Nephron progenitor cell (in vitro differentiated cells): ENCODE measurements at regions not wholly inside any gene's neighbourhood (a gene's known extent, or its start where the extent isn't known, plus 50 kb on each side); places are given as distances from the start of the nearest gene placed in this dataset.

Experiments used
- DNase-seq: peaks from one replicate; pipeline ENCODE4 v3.0.0; 2021
- H3K27ac Mint-ChIP-seq: 2 replicates; pipeline ENCODE4 v1.8.0; 2021; ENCODE audit warnings: mild to moderate bottlenecking, moderate library complexity, mixed read lengths
- H3K27me3 Mint-ChIP-seq: 2 replicates; pipeline ENCODE4 v1.8.0; 2021; ENCODE audit warnings: mild to moderate bottlenecking, low read depth, mixed read lengths; ENCODE audit not compliant: poor library complexity
- H3K36me3 Mint-ChIP-seq: 2 replicates; pipeline ENCODE4 v1.8.0; 2021; ENCODE audit warnings: low read depth, mixed read lengths
- H3K4me1 Mint-ChIP-seq: 2 replicates; pipeline ENCODE4 v1.8.0; 2021; ENCODE audit warnings: mixed read lengths
- H3K4me3 Mint-ChIP-seq: 2 replicates; pipeline ENCODE4 v1.8.0; 2021; ENCODE audit warnings: mild to moderate bottlenecking, moderate library complexity, mixed read lengths
- H3K9me3 Mint-ChIP-seq: 2 replicates; pipeline ENCODE4 v1.8.0; 2021; ENCODE audit warnings: mild to moderate bottlenecking, moderate library complexity, mixed read lengths
- TF ChIP-seq, protein P1 (sequence below): fragments of 200-600 bp; sonication (generic); IDR thresholded peaks from 2 replicates; pipeline ENCODE4 v1.5.0; 2021; ENCODE audit warnings: antibody characterized with exemption

- no peak for DNase-seq
- H3K9me3 Mint-ChIP-seq = peaks cover 7% of the 10 kb centered on the region
- H3K27ac Mint-ChIP-seq = no peak overlapping the region
- TF ChIP-seq, protein P1, sequence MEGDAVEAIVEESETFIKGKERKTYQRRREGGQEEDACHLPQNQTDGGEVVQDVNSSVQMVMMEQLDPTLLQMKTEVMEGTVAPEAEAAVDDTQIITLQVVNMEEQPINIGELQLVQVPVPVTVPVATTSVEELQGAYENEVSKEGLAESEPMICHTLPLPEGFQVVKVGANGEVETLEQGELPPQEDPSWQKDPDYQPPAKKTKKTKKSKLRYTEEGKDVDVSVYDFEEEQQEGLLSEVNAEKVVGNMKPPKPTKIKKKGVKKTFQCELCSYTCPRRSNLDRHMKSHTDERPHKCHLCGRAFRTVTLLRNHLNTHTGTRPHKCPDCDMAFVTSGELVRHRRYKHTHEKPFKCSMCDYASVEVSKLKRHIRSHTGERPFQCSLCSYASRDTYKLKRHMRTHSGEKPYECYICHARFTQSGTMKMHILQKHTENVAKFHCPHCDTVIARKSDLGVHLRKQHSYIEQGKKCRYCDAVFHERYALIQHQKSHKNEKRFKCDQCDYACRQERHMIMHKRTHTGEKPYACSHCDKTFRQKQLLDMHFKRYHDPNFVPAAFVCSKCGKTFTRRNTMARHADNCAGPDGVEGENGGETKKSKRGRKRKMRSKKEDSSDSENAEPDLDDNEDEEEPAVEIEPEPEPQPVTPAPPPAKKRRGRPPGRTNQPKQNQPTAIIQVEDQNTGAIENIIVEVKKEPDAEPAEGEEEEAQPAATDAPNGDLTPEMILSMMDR = no peak
- H3K4me3 Mint-ChIP-seq = no peak overlapping the region
- H3K4me1 Mint-ChIP-seq = peaks cover 38% of the 10 kb centered on the region
- peaks cover 9% of the 10 kb centered on the region for H3K36me3 Mint-ChIP-seq
- H3K27me3 Mint-ChIP-seq = no peaks in the 10 kb centered on the region
These were observed 168.0 kb downstream of the SNX10 start for GRCh38 chr7:26459540-26460193.

DNA sequence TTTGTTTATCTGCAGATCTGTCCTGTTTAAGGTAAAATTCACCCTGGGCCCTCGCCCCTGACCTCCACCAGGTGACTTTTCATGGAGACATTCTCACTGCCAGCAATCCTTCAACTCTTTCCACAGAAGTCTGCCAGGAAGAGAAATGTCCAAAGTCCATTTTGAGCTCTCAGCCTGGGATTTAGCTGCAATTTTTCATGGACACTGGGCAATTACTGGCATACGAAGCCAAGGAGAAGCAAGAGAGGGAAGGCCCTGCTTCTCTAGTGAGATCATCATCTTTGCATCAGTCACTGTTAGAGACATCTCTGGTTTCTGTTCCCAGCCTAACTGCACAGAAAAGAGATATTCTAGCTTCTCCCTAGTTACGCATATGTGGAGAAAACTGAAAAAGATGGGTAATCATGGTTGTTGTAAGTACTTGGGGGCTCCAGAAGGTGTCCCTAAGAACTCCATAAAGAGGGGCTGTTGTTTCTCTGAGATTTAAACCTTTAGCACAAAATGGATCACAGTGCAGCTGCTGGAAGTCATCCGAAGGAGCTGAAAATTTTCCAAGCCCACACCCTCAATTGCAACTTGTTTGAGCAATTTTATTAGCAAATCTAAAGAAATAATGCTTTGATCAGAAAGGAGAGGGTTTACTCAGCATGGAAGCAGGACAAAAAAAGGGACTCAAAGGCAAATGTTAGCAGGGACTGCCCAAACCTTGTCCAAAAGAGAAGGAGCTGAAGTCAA is 168.9 kb downstream of the SNX10 start:
- no peaks in the 10 kb centered on the region for H3K9me3 Mint-ChIP-seq
- H3K4me3 Mint-ChIP-seq = no peak overlapping the region
- no peaks in the 10 kb centered on the region for H3K27me3 Mint-ChIP-seq
- TF ChIP-seq, protein P1 = no peak
- no peak overlapping the region for H3K27ac Mint-ChIP-seq
- no peak for DNase-seq
- H3K4me1 Mint-ChIP-seq = peaks cover 38% of the 10 kb centered on the region
- H3K36me3 Mint-ChIP-seq = peaks cover 1% of the 10 kb centered on the region

DNA sequence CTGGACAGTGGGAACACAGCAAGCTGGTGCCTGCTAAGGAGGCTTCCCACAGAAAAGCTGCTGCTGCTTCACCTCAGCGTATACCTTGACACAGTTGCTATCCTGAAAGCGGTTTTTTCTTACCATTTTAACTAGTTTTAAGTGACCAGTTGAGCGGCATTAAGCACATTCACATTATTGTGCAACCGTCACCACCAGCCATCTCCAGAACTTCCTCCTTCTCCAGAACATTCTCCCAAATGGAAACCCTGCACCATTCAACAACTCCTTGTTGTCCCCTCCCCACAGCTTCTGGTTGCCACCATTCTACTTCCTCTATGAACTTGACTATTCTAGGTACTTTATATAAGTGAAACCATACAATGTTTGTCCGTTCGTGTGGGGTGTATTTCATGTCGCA is 169.9 kb downstream of the SNX10 start:
- Mint-ChIP-seq H3K27me3 (no peaks in the 10 kb centered on the region), H3K4me1 (peaks cover 38% of the 10 kb centered on the region), H3K36me3 (no peaks in the 10 kb centered on the region), H3K27ac (no peak overlapping the region), H3K4me3 (no peak overlapping the region), H3K9me3 (no peaks in the 10 kb centered on the region)
- no peak for DNase-seq
- TF ChIP-seq, protein P1 = no peak

GRCh38 chr7:26466007-26466406 is 174.3 kb downstream of the SNX10 start:
- TF ChIP-seq, protein P1 = no peak
- no peak overlapping the region for H3K27ac Mint-ChIP-seq
- no peaks in the 10 kb centered on the region for H3K27me3 Mint-ChIP-seq
- no peaks in the 10 kb centered on the region for H3K36me3 Mint-ChIP-seq
- H3K4me3 Mint-ChIP-seq = no peak overlapping the region
- DNase-seq = no peak
- no peaks in the 10 kb centered on the region for H3K4me1 Mint-ChIP-seq
- H3K9me3 Mint-ChIP-seq = no peaks in the 10 kb centered on the region

DNA sequence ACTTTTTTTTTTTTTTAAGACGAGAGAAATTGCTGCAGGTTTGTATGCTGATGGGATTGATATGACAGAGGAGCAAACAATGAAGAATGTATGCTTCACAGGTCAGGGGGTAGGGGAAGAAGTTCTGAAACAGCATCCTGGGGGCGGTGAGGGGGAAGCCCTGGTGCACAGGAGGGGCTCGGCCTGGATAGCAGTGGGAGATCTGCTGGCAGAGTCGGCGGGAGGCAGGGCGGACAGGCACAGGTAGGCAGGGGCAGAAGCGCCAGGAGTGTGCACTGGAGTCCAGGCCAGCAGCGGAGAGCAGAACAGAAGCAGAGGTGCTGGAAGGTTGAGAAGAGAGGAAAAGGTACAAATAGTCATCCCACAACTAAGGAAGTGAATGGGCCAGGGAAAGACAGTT is 175.4 kb downstream of the SNX10 start:
- Mint-ChIP-seq H3K36me3 (no peaks in the 10 kb centered on the region), H3K27me3 (peaks cover under 1% of the 10 kb centered on the region), H3K4me3 (no peak overlapping the region), H3K27ac (no peak overlapping the region), H3K9me3 (no peaks in the 10 kb centered on the region), H3K4me1 (no peaks in the 10 kb centered on the region)
- TF ChIP-seq, protein P1 = no peak
- DNase-seq = no peak

- Mint-ChIP-seq H3K9me3 (no peaks in the 10 kb centered on the region), H3K27me3 (peaks cover 5% of the 10 kb centered on the region), H3K4me1 (no peaks in the 10 kb centered on the region), H3K27ac (no peak overlapping the region), H3K36me3 (no peaks in the 10 kb centered on the region), H3K4me3 (no peak overlapping the region)
- TF ChIP-seq, protein P1 = no peak
- no peak for DNase-seq
These were observed 175.9 kb downstream of the SNX10 start for GRCh38 chr7:26467541-26467940.
